ENCODE measurements at regions not wholly inside any gene's neighbourhood (a gene's known extent, or its start where the extent isn't known, plus 50 kb on each side); places are given as distances from the start of the nearest gene placed in this dataset.
"Not testable (repeated sequence)": the region's sequence is repeated elsewhere in the genome, so short reads cannot be mapped to it uniquely, and the experiment has no call there.

DNA sequence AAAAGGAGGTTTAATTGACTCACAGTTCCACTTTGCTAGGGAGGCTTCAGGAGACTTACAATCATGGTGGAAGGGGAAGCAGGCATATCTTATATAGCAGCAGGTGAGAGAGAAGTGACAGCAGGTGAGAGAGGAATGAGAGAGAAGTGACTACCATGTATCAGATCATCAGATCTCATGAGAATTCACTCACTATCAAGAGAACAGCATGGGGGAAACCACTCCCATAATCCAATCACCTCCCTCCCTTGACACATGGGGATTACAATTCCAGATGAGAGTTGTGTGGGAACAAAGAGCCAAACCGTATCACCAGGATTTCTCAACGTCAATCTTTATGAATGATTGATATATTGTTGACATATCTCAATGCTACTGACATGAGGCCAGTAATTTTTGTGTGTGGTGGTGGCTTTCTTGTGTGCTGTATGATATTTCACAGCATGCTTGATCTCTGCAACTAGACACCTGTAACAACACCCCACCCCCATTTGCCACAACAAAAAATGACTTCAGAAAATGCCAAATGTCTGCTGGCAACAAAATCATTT is 1470.9 kb upstream of the SEL1L start:
- Histone ChIP-seq H3K27me3 (ENCODE audit: insufficient read depth, low read length) (no peaks in the 10 kb centered on the region), H3K9me2 (ENCODE audit: low read depth, low read length) (no peaks in the 10 kb centered on the region), H3K27ac (ENCODE audit: low read depth, low read length, poor library complexity, severe bottlenecking) (no peak overlapping the region), H3K4me3 (ENCODE audit: low read depth, low read length, poor library complexity, severe bottlenecking) (no peak overlapping the region), H3F3A (ENCODE audit: insufficient read depth, low read length) (no peaks in the 10 kb centered on the region), H3K36me3 (ENCODE audit: insufficient read depth, low read length) (no peaks in the 10 kb centered on the region), H3K4me2 (ENCODE audit: low read length) (no peak overlapping the region), H4K20me1 (ENCODE audit: insufficient read depth, low read length) (no peaks in the 10 kb centered on the region), H3K9me3 (ENCODE audit: low read length) (no peaks in the 10 kb centered on the region), H2AFZ (ENCODE audit: low read length) (no peak overlapping the region), H3K79me2 (ENCODE audit: insufficient read depth, low read length) (no peaks in the 10 kb centered on the region), H3K9ac (ENCODE audit: low read length) (no peak overlapping the region), H3K4me1 (ENCODE audit: insufficient read depth, low read length, severe bottlenecking) (no peaks in the 10 kb centered on the region)
- TF ChIP-seq, protein P1, sequence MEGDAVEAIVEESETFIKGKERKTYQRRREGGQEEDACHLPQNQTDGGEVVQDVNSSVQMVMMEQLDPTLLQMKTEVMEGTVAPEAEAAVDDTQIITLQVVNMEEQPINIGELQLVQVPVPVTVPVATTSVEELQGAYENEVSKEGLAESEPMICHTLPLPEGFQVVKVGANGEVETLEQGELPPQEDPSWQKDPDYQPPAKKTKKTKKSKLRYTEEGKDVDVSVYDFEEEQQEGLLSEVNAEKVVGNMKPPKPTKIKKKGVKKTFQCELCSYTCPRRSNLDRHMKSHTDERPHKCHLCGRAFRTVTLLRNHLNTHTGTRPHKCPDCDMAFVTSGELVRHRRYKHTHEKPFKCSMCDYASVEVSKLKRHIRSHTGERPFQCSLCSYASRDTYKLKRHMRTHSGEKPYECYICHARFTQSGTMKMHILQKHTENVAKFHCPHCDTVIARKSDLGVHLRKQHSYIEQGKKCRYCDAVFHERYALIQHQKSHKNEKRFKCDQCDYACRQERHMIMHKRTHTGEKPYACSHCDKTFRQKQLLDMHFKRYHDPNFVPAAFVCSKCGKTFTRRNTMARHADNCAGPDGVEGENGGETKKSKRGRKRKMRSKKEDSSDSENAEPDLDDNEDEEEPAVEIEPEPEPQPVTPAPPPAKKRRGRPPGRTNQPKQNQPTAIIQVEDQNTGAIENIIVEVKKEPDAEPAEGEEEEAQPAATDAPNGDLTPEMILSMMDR (IDR thresholded peaks at IDR 0.05; ENCODE audit: low read length) = no peak
- TF ChIP-seq EZH2 (IDR thresholded peaks at IDR 0.05; ENCODE audit: borderline replicate concordance, low read length) = no peak

DNA sequence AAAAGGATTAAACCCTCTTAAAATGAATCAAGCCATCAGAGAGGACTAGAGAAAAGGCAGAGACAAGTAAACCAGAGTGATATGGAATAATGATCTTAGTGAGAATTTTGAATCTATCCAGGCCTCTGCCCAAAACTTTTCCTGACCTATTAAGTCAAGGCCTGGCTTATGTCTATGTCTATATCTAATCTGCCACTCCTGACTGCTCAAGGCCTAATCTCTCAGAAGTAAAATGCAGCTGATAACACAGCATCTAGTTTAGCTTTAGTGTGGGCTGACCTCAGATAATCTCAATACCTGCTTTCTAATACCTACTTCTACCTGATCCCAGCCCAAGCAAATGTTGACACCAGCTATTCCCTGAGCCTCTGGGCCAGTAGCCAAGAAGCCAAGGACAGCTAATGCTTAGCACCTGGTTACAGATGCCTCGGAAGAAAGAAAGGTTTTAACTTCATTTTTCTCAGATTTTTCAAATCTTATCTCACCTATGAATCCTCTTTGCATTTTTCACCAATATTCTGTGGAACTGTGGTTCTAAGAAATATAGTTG is 1472.5 kb upstream of the SEL1L start:
- no peaks in the 10 kb centered on the region for H3F3A ChIP-seq (ENCODE audit: insufficient read depth, low read length)
- no peak overlapping the region for H3K27ac ChIP-seq (ENCODE audit: low read depth, low read length, poor library complexity, severe bottlenecking)
- no peaks in the 10 kb centered on the region for H3K36me3 ChIP-seq (ENCODE audit: insufficient read depth, low read length)
- H4K20me1 ChIP-seq (ENCODE audit: insufficient read depth, low read length) = no peaks in the 10 kb centered on the region
- no peaks in the 10 kb centered on the region for H3K9me3 ChIP-seq (ENCODE audit: low read length)
- H3K4me3 ChIP-seq (ENCODE audit: low read depth, low read length, poor library complexity, severe bottlenecking) = no peak overlapping the region
- no peak for TF ChIP-seq EZH2 (IDR thresholded peaks at IDR 0.05; ENCODE audit: borderline replicate concordance, low read length)
- TF ChIP-seq, protein P1 (IDR thresholded peaks at IDR 0.05; ENCODE audit: low read length) = no peak
- H3K79me2 ChIP-seq (ENCODE audit: insufficient read depth, low read length) = no peaks in the 10 kb centered on the region
- H3K9ac ChIP-seq (ENCODE audit: low read length) = no peak overlapping the region
- no peaks in the 10 kb centered on the region for H3K27me3 ChIP-seq (ENCODE audit: insufficient read depth, low read length)
- no peaks in the 10 kb centered on the region for H3K4me1 ChIP-seq (ENCODE audit: insufficient read depth, low read length, severe bottlenecking)
- no peak overlapping the region for H3K4me2 ChIP-seq (ENCODE audit: low read length)
- no peaks in the 10 kb centered on the region for H3K9me2 ChIP-seq (ENCODE audit: low read depth, low read length)
- H2AFZ ChIP-seq (ENCODE audit: low read length) = no peak overlapping the region

DNA sequence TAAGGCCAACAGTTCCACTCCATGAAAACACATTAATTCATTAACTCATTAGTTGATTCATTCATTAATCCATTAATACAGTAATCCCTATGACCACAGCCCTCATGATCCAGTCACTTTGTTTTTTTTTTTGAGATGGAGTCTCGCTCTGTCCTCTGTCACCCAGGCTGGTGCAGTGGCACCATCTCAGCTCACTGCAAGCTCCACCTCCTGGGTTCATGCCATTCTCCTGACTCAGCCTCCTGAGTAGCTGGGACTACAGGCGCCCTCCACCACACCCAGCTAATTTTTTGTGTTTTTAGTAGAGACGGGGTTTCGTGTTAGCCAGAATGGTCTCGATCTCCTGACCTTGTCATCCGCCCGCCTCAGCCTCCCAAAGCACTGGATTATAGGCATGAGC is 1473.4 kb upstream of the SEL1L start:
- not testable (repeated sequence) for H3K9me3 ChIP-seq (ENCODE audit: low read length); H3K4me1 ChIP-seq (ENCODE audit: insufficient read depth, low read length, severe bottlenecking); H3K9ac ChIP-seq (ENCODE audit: low read length); H3K9me2 ChIP-seq (ENCODE audit: low read depth, low read length); H3K36me3 ChIP-seq (ENCODE audit: insufficient read depth, low read length); H3F3A ChIP-seq (ENCODE audit: insufficient read depth, low read length); H4K20me1 ChIP-seq (ENCODE audit: insufficient read depth, low read length); H2AFZ ChIP-seq (ENCODE audit: low read length); H3K27ac ChIP-seq (ENCODE audit: low read depth, low read length, poor library complexity, severe bottlenecking); H3K27me3 ChIP-seq (ENCODE audit: insufficient read depth, low read length); H3K79me2 ChIP-seq (ENCODE audit: insufficient read depth, low read length); H3K4me2 ChIP-seq (ENCODE audit: low read length); H3K4me3 ChIP-seq (ENCODE audit: low read depth, low read length, poor library complexity, severe bottlenecking)

DNA sequence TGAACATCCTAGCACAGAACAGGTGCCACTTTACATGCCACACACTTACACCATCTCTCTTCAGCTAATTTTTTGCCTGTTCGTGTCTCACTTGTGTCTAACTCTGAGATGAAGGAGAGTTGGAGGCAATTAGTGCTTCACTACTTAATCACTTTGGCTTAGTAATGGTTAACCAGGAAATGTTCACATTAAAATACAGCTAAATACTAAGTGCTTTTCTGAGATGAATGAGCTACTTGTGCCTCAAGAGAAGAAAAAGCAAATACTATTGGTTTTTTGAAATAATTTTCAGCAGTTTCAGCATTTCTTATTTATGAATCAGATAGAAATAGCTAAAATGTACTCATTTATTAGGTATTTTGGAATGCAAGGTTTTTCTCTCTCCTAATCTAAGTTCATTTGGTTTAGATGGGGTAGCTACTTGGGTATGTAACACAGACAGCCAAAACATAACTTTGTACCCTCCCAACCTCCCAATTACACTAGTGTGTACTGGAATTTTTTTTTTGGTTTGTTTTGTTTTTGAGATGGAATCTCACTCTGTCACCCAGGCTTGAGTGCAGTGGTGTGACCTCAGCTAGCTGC is 1474.1 kb upstream of the SEL1L start:
- no peak overlapping the region for H3K27ac ChIP-seq (ENCODE audit: low read depth, low read length, poor library complexity, severe bottlenecking)
- no peaks in the 10 kb centered on the region for H4K20me1 ChIP-seq (ENCODE audit: insufficient read depth, low read length)
- H3K4me1 ChIP-seq (ENCODE audit: insufficient read depth, low read length, severe bottlenecking) = no peaks in the 10 kb centered on the region
- no peaks in the 10 kb centered on the region for H3K79me2 ChIP-seq (ENCODE audit: insufficient read depth, low read length)
- no peak overlapping the region for H3K4me3 ChIP-seq (ENCODE audit: low read depth, low read length, poor library complexity, severe bottlenecking)
- H3K36me3 ChIP-seq (ENCODE audit: insufficient read depth, low read length) = no peaks in the 10 kb centered on the region
- no peak overlapping the region for H3K9ac ChIP-seq (ENCODE audit: low read length)
- H3K27me3 ChIP-seq (ENCODE audit: insufficient read depth, low read length) = no peaks in the 10 kb centered on the region
- H3F3A ChIP-seq (ENCODE audit: insufficient read depth, low read length) = no peaks in the 10 kb centered on the region
- TF ChIP-seq EZH2 (IDR thresholded peaks at IDR 0.05; ENCODE audit: borderline replicate concordance, low read length) = no peak
- TF ChIP-seq, protein P1 (IDR thresholded peaks at IDR 0.05; ENCODE audit: low read length) = no peak
- H3K4me2 ChIP-seq (ENCODE audit: low read length) = no peak overlapping the region
- no peaks in the 10 kb centered on the region for H3K9me3 ChIP-seq (ENCODE audit: low read length)
- no peak overlapping the region for H2AFZ ChIP-seq (ENCODE audit: low read length)
- no peaks in the 10 kb centered on the region for H3K9me2 ChIP-seq (ENCODE audit: low read depth, low read length)
